CD4-positive, alpha-beta T cell (primary cell): ENCODE measurements at regions not wholly inside any gene's neighbourhood (a gene's known extent, or its start where the extent isn't known, plus 50 kb on each side); places are given as distances from the start of the nearest gene placed in this dataset.

Experiments used
- ATAC-seq: fragments of 200-7000 bp; cut with Tn5 transposase; one replicate; pipeline ENCODE4 v1.10.0; 2022; ENCODE audit warnings: mild to moderate bottlenecking; ENCODE audit not compliant: poor library complexity
- CTCF ChIA-PET: fragments of 350-600 bp; sonication (Branson Sonifier 250); formaldehyde crosslinking; loops from one replicate; lab custom pipeline; 2021; ENCODE audit warnings: antibody characterized with exemption, inconsistent platforms; lab: Charles Lee
- POLR2A ChIA-PET: fragments of 350-600 bp; sonication (Branson Sonifier 250); formaldehyde crosslinking; loops from one replicate; lab custom pipeline; 2021; ENCODE audit warnings: antibody characterized with exemption, inconsistent platforms; lab: Charles Lee
- DNase-seq, 14 experiments: peaks; one replicate each; pipeline ENCODE4 v3.0.0-alpha.2; 2013 to 2020; ENCODE audit warnings: mixed read lengths in 2 of 14
- H3K27ac ChIP-seq, 2 donors: one replicate each; pipeline versions ENCODE4 v1.5.1 to v1.7.0; 2013; ENCODE audit warnings: low read length in 2 of 2, low read depth in 1 of 2, mild to moderate bottlenecking in 1 of 2
- H3K27me3 ChIP-seq, 2 experiments: 1 replicate in 1 of 2; 2 replicates in 1 of 2; pipeline versions ENCODE4 v1.6.1 to v1.7.0; 2013; ENCODE audit warnings: low read length in 2 of 2, control low read depth in 1 of 2, mild to moderate bottlenecking in 1 of 2, moderate library complexity in 1 of 2; ENCODE audit not compliant: insufficient read depth in 2 of 2, control insufficient read depth in 1 of 2
- H3K36me3 ChIP-seq: one replicate; pipeline ENCODE4 v1.6.1; 2013; ENCODE audit warnings: low read length, control low read depth; ENCODE audit not compliant: insufficient read depth
- H3K4me1 ChIP-seq: one replicate; pipeline ENCODE4 v1.6.1; 2013; ENCODE audit warnings: low read length, control low read depth; ENCODE audit not compliant: insufficient read depth
- H3K4me3 ChIP-seq: one replicate; pipeline ENCODE4 v1.5.1; 2013; ENCODE audit warnings: mild to moderate bottlenecking, low read length, moderate library complexity
- H3K9me3 ChIP-seq, 2 experiments: 1 replicate in 1 of 2; 2 replicates in 1 of 2; pipeline versions ENCODE4 v1.6.1 to v1.7.0; 2013; ENCODE audit warnings: low read length in 2 of 2, mild to moderate bottlenecking in 2 of 2, control low read depth in 1 of 2, moderate library complexity in 1 of 2; ENCODE audit not compliant: control insufficient read depth in 1 of 2, insufficient read depth in 1 of 2
- H3K27ac Mint-ChIP-seq: one replicate; pipeline ENCODE4 v1.8.0; 2020; ENCODE audit warnings: mixed read lengths
- H3K27me3 Mint-ChIP-seq: one replicate; pipeline ENCODE4 v1.8.0; 2021; ENCODE audit warnings: mixed read lengths
- H3K36me3 Mint-ChIP-seq: one replicate; pipeline ENCODE4 v1.8.0; 2021; ENCODE audit warnings: low read depth, mixed read lengths
- H3K4me1 Mint-ChIP-seq: one replicate; pipeline ENCODE4 v1.8.0; 2021; ENCODE audit warnings: low read depth, mixed read lengths
- H3K4me3 Mint-ChIP-seq: one replicate; pipeline ENCODE4 v1.8.0; 2020; ENCODE audit warnings: mild to moderate bottlenecking, mixed read lengths
- H3K9me3 Mint-ChIP-seq: one replicate; pipeline ENCODE4 v1.8.0; 2020; ENCODE audit warnings: mixed read lengths
- CTCF ChIP-seq: fragments of 200-600 bp; IDR thresholded peaks from one replicate; pipeline ENCODE4 v1.8.0; 2022; ENCODE audit warnings: antibody characterized with exemption, mild to moderate bottlenecking
- intact Hi-C, 2 experiments: fragments of 100-400 bp; cut with DNase I in 1 of 2; cut with micrococcal nuclease in 1 of 2; formaldehyde crosslinking; loops; one replicate each; pipeline versions ENCODE4 v1.15.1 to v1.9.0; 2023 to 2025; cut with DNase I, micrococcal nuclease

GRCh38 chr1:34360574-34360973 is 183.9 kb downstream of the C1orf94 start:
- no peaks in the 10 kb centered on the region for H3K9me3 Mint-ChIP-seq

GRCh38 chr1:34361121-34361520 is 184.4 kb downstream of the C1orf94 start:
- Mint-ChIP-seq H3K9me3 (no peaks in the 10 kb centered on the region), H3K36me3 (no peaks in the 10 kb centered on the region), H3K27ac (no peak overlapping the region), H3K4me1 (no peaks in the 10 kb centered on the region), H3K4me3 (no peak overlapping the region), H3K27me3 (peaks cover 85% of the 10 kb centered on the region)
- intact Hi-C loops = no loop called here
- TF ChIP-seq CTCF = no peak
- DNase-seq = no peak
- Histone ChIP-seq H3K27ac (no peak overlapping the region), H3K9me3 (peaks cover 0 to 3% of the 10 kb centered on the region in 2 experiments), H3K27me3 (peaks cover 4 to 17% of the 10 kb centered on the region in 2 experiments), H3K4me1 (no peaks in the 10 kb centered on the region), H3K36me3 (no peaks in the 10 kb centered on the region), H3K4me3 (no peak overlapping the region)
- ChIA-PET POLR2A (no interaction called here), CTCF (no interaction called here)
- no peak for ATAC-seq

More at GRCh38 chr1:34360574-34360973, 183.9 kb downstream of the C1orf94 start:
- Mint-ChIP-seq H3K27me3 (peaks cover 86% of the 10 kb centered on the region), H3K36me3 (no peaks in the 10 kb centered on the region), H3K27ac (no peak overlapping the region), H3K4me3 (no peak overlapping the region), H3K4me1 (no peaks in the 10 kb centered on the region)
- H3K36me3 ChIP-seq = no peaks in the 10 kb centered on the region
- ChIA-PET CTCF (no interaction called here), POLR2A (no interaction called here)
- TF ChIP-seq CTCF = no peak
- DNase-seq (no peak), ATAC-seq (no peak)
- H3K27ac ChIP-seq = no peak overlapping the region
- H3K27me3 ChIP-seq = peaks cover 4 to 17% of the 10 kb centered on the region in 2 experiments
- no peak overlapping the region for H3K4me3 ChIP-seq
- H3K9me3 ChIP-seq = peaks cover 0 to 3% of the 10 kb centered on the region in 2 experiments
- intact Hi-C loops = no loop called here
- H3K4me1 ChIP-seq = no peaks in the 10 kb centered on the region

- no peak overlapping the region for H3K27ac ChIP-seq
- H3K9me3 ChIP-seq = peaks cover 0 to 3% of the 10 kb centered on the region in 2 experiments
- Mint-ChIP-seq H3K4me3 (no peak overlapping the region), H3K27ac (no peak overlapping the region), H3K36me3 (no peaks in the 10 kb centered on the region), H3K4me1 (no peaks in the 10 kb centered on the region), H3K9me3 (no peaks in the 10 kb centered on the region), H3K27me3 (peaks cover 86% of the 10 kb centered on the region)
- POLR2A ChIA-PET = no interaction called here
- no peak for DNase-seq
- intact Hi-C loops = no loop called here
- no peak for ATAC-seq
- no peak for TF ChIP-seq CTCF
- H3K4me3 ChIP-seq = no peak overlapping the region
- no peaks in the 10 kb centered on the region for H3K36me3 ChIP-seq
- H3K27me3 ChIP-seq = peaks cover 4 to 15% of the 10 kb centered on the region in 2 experiments
- H3K4me1 ChIP-seq = no peaks in the 10 kb centered on the region
- CTCF ChIA-PET = no interaction called here
Observed at GRCh38 chr1:34361781-34362357, 185.2 kb downstream of the C1orf94 start.
